Suprapubic skin (tissue), 4 donors: ENCODE measurements at regions not wholly inside any gene's neighbourhood (a gene's known extent, or its start where the extent isn't known, plus 50 kb on each side); places are given as distances from the start of the nearest gene placed in this dataset.

Experiments used
- DNase-seq, 2 donors: peaks; one replicate each; pipeline ENCODE4 v3.0.0-alpha.2; 2019; ENCODE audit warnings: low spot score in 2 of 2
- H3K27ac ChIP-seq: fragments of 200-600 bp; sonication (generic); one replicate; pipeline ENCODE4 v1.5.1; 2019
- H3K27me3 ChIP-seq: fragments of 200-600 bp; sonication (generic); one replicate; pipeline ENCODE4 v1.5.1; 2019
- H3K36me3 ChIP-seq: fragments of 200-600 bp; sonication (generic); one replicate; pipeline ENCODE4 v1.5.1; 2019
- H3K4me1 ChIP-seq: fragments of 200-600 bp; sonication (generic); one replicate; pipeline ENCODE4 v1.5.1; 2019
- H3K4me3 ChIP-seq: fragments of 200-600 bp; sonication (generic); one replicate; pipeline ENCODE4 v1.5.1; 2019; ENCODE audit warnings: mild to moderate bottlenecking
- H3K9me3 ChIP-seq: fragments of 200-600 bp; sonication (generic); one replicate; pipeline ENCODE4 v1.5.1; 2019
- EP300 ChIP-seq: sonication (generic); formaldehyde crosslinking; IDR thresholded peaks from one replicate; pipeline ENCODE4 v1.6.1; 2017; ENCODE audit warnings: antibody characterized with exemption
- POLR2A ChIP-seq, 2 donors: fragments of 450-650 bp; IDR thresholded peaks; one replicate each; pipeline ENCODE4 v1.6.1; 2017; ENCODE audit warnings: antibody characterized with exemption in 2 of 2, mild to moderate bottlenecking in 2 of 2, moderate library complexity in 2 of 2
- POLR2AphosphoS5 ChIP-seq, 3 donors: sonication (generic); formaldehyde crosslinking; IDR thresholded peaks; one replicate each; pipeline ENCODE4 v1.6.1; 2017; ENCODE audit warnings: antibody characterized with exemption in 3 of 3
- WGBS: methylation state at CpG from one replicate; pipeline ENCODE4 v1.1.5; 2018; 5-methylcytosine and 5-hydroxymethylcytosine counted together
- TF ChIP-seq, protein P1 (sequence below), 2 donors: fragments of 200-600 bp in 1 of 2; fragments of 450-650 bp in 1 of 2; sonication (generic) in 1 of 2; IDR thresholded peaks; one replicate each; pipeline ENCODE4 v1.5.1; 2016 to 2019; ENCODE audit warnings: antibody characterized with exemption in 2 of 2, mild to moderate bottlenecking in 1 of 2, moderate library complexity in 1 of 2

DNA sequence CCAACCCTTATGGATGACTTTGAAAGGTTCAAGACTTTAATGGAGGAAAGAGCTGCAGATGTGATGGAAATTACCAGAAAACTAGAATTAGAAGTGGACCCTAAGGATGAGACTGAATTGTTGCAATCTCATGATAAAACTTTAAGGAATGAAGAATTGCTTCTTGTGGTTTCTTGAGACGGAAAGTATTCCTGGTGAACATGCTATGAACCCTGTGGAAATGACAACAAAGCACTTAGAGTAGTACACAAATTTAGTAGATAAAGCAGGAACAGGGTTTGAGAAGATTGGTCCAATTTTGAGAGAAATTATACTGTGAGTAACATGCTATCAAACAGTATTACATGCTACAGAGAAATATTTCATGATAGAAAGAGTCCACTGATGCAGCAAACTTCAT lies 215.4 kb downstream of the OMA1 start:
- Histone ChIP-seq H3K27me3 (no peaks in the 10 kb centered on the region), H3K27ac (no peak overlapping the region), H3K36me3 (no peaks in the 10 kb centered on the region), H3K9me3 (no peaks in the 10 kb centered on the region), H3K4me1 (no peaks in the 10 kb centered on the region), H3K4me3 (no peak overlapping the region)
- TF ChIP-seq POLR2AphosphoS5 (IDR thresholded peaks at IDR 0.05): no peak
- TF ChIP-seq, protein P1, sequence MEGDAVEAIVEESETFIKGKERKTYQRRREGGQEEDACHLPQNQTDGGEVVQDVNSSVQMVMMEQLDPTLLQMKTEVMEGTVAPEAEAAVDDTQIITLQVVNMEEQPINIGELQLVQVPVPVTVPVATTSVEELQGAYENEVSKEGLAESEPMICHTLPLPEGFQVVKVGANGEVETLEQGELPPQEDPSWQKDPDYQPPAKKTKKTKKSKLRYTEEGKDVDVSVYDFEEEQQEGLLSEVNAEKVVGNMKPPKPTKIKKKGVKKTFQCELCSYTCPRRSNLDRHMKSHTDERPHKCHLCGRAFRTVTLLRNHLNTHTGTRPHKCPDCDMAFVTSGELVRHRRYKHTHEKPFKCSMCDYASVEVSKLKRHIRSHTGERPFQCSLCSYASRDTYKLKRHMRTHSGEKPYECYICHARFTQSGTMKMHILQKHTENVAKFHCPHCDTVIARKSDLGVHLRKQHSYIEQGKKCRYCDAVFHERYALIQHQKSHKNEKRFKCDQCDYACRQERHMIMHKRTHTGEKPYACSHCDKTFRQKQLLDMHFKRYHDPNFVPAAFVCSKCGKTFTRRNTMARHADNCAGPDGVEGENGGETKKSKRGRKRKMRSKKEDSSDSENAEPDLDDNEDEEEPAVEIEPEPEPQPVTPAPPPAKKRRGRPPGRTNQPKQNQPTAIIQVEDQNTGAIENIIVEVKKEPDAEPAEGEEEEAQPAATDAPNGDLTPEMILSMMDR (IDR thresholded peaks at IDR 0.05): no peak
- TF ChIP-seq POLR2A (IDR thresholded peaks at IDR 0.05): no peak
- no peak for TF ChIP-seq EP300
- no peak for DNase-seq
- 100% methylated on average over 1 of the region's 1 CpG for WGBS

- no peak for DNase-seq
- Histone ChIP-seq H3K36me3 (no peaks in the 10 kb centered on the region), H3K27ac (no peak overlapping the region), H3K27me3 (no peaks in the 10 kb centered on the region), H3K4me3 (no peak overlapping the region), H3K9me3 (no peaks in the 10 kb centered on the region), H3K4me1 (no peaks in the 10 kb centered on the region)
- TF ChIP-seq POLR2A (IDR thresholded peaks at IDR 0.05): no peak
- no peak for TF ChIP-seq EP300
- TF ChIP-seq POLR2AphosphoS5 (IDR thresholded peaks at IDR 0.05): no peak
- TF ChIP-seq, protein P1 (IDR thresholded peaks at IDR 0.05): no peak
- WGBS: 50% methylated on average over 6 of the region's 6 CpGs
These were observed 220.7 kb downstream of the OMA1 start for GRCh38 chr1:58325866-58326265.

- 83% methylated on average over 2 of the region's 2 CpGs for WGBS
- DNase-seq: no peak
These were observed 222.0 kb downstream of the OMA1 start for GRCh38 chr1:58324558-58324957.

DNA sequence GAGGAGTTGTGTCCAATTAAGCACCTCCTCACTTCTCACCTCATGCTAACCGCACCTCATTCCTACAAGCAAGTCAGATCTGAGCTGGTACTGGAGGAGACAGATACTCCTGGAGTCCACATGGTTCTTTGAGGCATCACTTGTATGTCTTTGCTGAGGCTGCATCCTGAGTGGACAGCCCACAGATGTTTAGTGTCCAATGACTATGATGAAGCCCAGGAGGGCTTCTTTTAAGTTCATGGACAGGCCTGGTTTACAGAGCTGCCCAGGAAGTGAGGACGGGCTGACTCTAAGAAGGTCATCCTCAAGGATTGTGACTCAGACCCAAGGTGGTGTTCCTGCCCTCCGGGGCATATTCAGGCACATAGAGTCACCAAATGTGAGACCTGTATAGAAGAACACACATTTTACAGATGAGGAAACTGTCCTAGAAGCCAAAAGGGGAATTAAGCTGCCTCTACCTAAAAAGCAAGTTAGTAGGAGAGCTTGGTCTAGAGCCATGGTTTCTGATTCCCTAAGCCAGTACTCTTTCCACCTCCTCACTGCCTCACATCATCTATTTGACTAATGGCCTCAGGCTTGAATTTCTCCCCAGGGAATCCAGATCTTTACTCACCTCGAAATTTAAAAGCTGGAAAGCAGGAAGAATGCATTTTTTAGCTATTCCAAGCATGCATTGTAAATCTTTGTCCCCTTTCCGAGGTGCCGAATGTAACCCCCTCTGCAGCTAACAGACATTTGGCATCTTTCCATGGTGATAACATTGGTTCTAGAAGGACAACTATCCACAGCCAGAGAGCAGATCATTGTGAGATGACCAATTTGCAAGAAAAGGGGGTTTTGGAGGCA lies 228.1 kb downstream of the OMA1 start:
- WGBS: 65% methylated on average over 6 of the region's 6 CpGs
- TF ChIP-seq, protein P1 (IDR thresholded peaks at IDR 0.05): no peak
- TF ChIP-seq EP300: no peak
- no peak for TF ChIP-seq POLR2AphosphoS5 (IDR thresholded peaks at IDR 0.05)
- no peak for TF ChIP-seq POLR2A (IDR thresholded peaks at IDR 0.05)
- no peaks in the 10 kb centered on the region for H3K27me3 ChIP-seq
- H3K36me3 ChIP-seq: no peaks in the 10 kb centered on the region
- H3K4me1 ChIP-seq: no peaks in the 10 kb centered on the region
- no peaks in the 10 kb centered on the region for H3K9me3 ChIP-seq
- H3K27ac ChIP-seq: no peak overlapping the region
- DNase-seq: no peak
- H3K4me3 ChIP-seq: no peak overlapping the region

More at GRCh38 chr1:58324558-58324957, 222.0 kb downstream of the OMA1 start:
- H3K27ac ChIP-seq: no peak overlapping the region
- H3K4me3 ChIP-seq: no peak overlapping the region
- H3K9me3 ChIP-seq: no peaks in the 10 kb centered on the region
- H3K27me3 ChIP-seq: no peaks in the 10 kb centered on the region
- TF ChIP-seq POLR2A (IDR thresholded peaks at IDR 0.05): no peak
- no peak for TF ChIP-seq EP300
- TF ChIP-seq, protein P1 (IDR thresholded peaks at IDR 0.05): no peak
- TF ChIP-seq POLR2AphosphoS5 (IDR thresholded peaks at IDR 0.05): no peak
- H3K36me3 ChIP-seq: no peaks in the 10 kb centered on the region
- H3K4me1 ChIP-seq: no peaks in the 10 kb centered on the region

- Histone ChIP-seq H3K27me3 (no peaks in the 10 kb centered on the region), H3K36me3 (no peaks in the 10 kb centered on the region), H3K27ac (no peak overlapping the region), H3K9me3 (no peaks in the 10 kb centered on the region), H3K4me3 (no peak overlapping the region), H3K4me1 (no peaks in the 10 kb centered on the region)
- TF ChIP-seq EP300 (no peak), POLR2A (IDR thresholded peaks at IDR 0.05) (no peak), POLR2AphosphoS5 (IDR thresholded peaks at IDR 0.05) (no peak)
- TF ChIP-seq, protein P1 (IDR thresholded peaks at IDR 0.05): no peak
- 82% methylated on average over 1 of the region's 1 CpG for WGBS
- no peak for DNase-seq
These were observed 228.8 kb downstream of the OMA1 start for GRCh38 chr1:58317694-58318093.
